ENCODE measurements at regions not wholly inside any gene's neighbourhood (a gene's known extent, or its start where the extent isn't known, plus 50 kb on each side); places are given as distances from the start of the nearest gene placed in this dataset.
"Not testable (repeated sequence)": the region's sequence is repeated elsewhere in the genome, so short reads cannot be mapped to it uniquely, and the experiment has no call there.

GRCh38 chr10:36781570-36781969, 343.8 kb upstream of the ANKRD30A start:
- Histone ChIP-seq H3K36me3 (ENCODE audit: control insufficient read depth, insufficient read depth, low read length) (no peaks in the 10 kb centered on the region), H3K27me3 (replicated peaks; ENCODE audit: control insufficient read depth, insufficient read depth, low read length) (no peaks in the 10 kb centered on the region), H3K4me3 (replicated peaks; ENCODE audit: low read depth, low read length) (no peak overlapping the region)
- DNase-seq (ENCODE audit: extremely low read depth, insufficient read length), result no peak
- no peak for TF ChIP-seq CTCF (IDR thresholded peaks at IDR 0.05; ENCODE audit: insufficient read depth, low read length, poor library complexity, severe bottlenecking)

GRCh38 chr10:36780158-36780557, 345.2 kb upstream of the ANKRD30A start:
- Histone ChIP-seq H3K4me3 (replicated peaks; ENCODE audit: low read depth, low read length) (no peak overlapping the region), H3K27me3 (replicated peaks; ENCODE audit: control insufficient read depth, insufficient read depth, low read length) (no peaks in the 10 kb centered on the region), H3K36me3 (ENCODE audit: control insufficient read depth, insufficient read depth, low read length) (no peaks in the 10 kb centered on the region)
- no peak for TF ChIP-seq CTCF (IDR thresholded peaks at IDR 0.05; ENCODE audit: insufficient read depth, low read length, poor library complexity, severe bottlenecking)
- DNase-seq (ENCODE audit: extremely low read depth, insufficient read length), result no peak

- no peaks in the 10 kb centered on the region for H3K27me3 ChIP-seq (replicated peaks; ENCODE audit: control insufficient read depth, insufficient read depth, low read length)
- DNase-seq (ENCODE audit: extremely low read depth, insufficient read length), result no peak
- H3K4me3 ChIP-seq (replicated peaks; ENCODE audit: low read depth, low read length), result no peak overlapping the region
Measured at GRCh38 chr10:36779238-36779846, 346.1 kb upstream of the ANKRD30A start.

GRCh38 chr10:36778651-36779050, 346.7 kb upstream of the ANKRD30A start:
- no peak for TF ChIP-seq CTCF (IDR thresholded peaks at IDR 0.05; ENCODE audit: insufficient read depth, low read length, poor library complexity, severe bottlenecking)
- H3K27me3 ChIP-seq (replicated peaks; ENCODE audit: control insufficient read depth, insufficient read depth, low read length), result no peaks in the 10 kb centered on the region

More at GRCh38 chr10:36779238-36779846, 346.1 kb upstream of the ANKRD30A start:
- no peaks in the 10 kb centered on the region for H3K36me3 ChIP-seq (ENCODE audit: control insufficient read depth, insufficient read depth, low read length)
- TF ChIP-seq CTCF (IDR thresholded peaks at IDR 0.05; ENCODE audit: insufficient read depth, low read length, poor library complexity, severe bottlenecking), result no peak

GRCh38 chr10:36773652-36774051, 351.7 kb upstream of the ANKRD30A start:
- TF ChIP-seq CTCF (IDR thresholded peaks at IDR 0.05; ENCODE audit: insufficient read depth, low read length, poor library complexity, severe bottlenecking), result no peak

More at GRCh38 chr10:36778651-36779050, 346.7 kb upstream of the ANKRD30A start:
- H3K4me3 ChIP-seq (replicated peaks; ENCODE audit: low read depth, low read length), result no peak overlapping the region
- H3K36me3 ChIP-seq (ENCODE audit: control insufficient read depth, insufficient read depth, low read length), result no peaks in the 10 kb centered on the region
- DNase-seq (ENCODE audit: extremely low read depth, insufficient read length), result no peak

GRCh38 chr10:36771725-36772124, 353.7 kb upstream of the ANKRD30A start:
- DNase-seq (ENCODE audit: extremely low read depth, insufficient read length), result no peak
- Histone ChIP-seq H3K4me3 (replicated peaks; ENCODE audit: low read depth, low read length) (no peak overlapping the region), H3K27me3 (replicated peaks; ENCODE audit: control insufficient read depth, insufficient read depth, low read length) (no peaks in the 10 kb centered on the region), H3K36me3 (ENCODE audit: control insufficient read depth, insufficient read depth, low read length) (no peaks in the 10 kb centered on the region)
- no peak for TF ChIP-seq CTCF (IDR thresholded peaks at IDR 0.05; ENCODE audit: insufficient read depth, low read length, poor library complexity, severe bottlenecking)

More at GRCh38 chr10:36773652-36774051, 351.7 kb upstream of the ANKRD30A start:
- H3K36me3 ChIP-seq (ENCODE audit: control insufficient read depth, insufficient read depth, low read length), result no peaks in the 10 kb centered on the region
- DNase-seq (ENCODE audit: extremely low read depth, insufficient read length), result no peak
- no peak overlapping the region for H3K4me3 ChIP-seq (replicated peaks; ENCODE audit: low read depth, low read length)
- H3K27me3 ChIP-seq (replicated peaks; ENCODE audit: control insufficient read depth, insufficient read depth, low read length), result no peaks in the 10 kb centered on the region

- not testable (repeated sequence) for H3K36me3 ChIP-seq (ENCODE audit: control insufficient read depth, insufficient read depth, low read length); DNase-seq (ENCODE audit: extremely low read depth, insufficient read length); H3K27me3 ChIP-seq (replicated peaks; ENCODE audit: control insufficient read depth, insufficient read depth, low read length); H3K4me3 ChIP-seq (replicated peaks; ENCODE audit: low read depth, low read length)
Measured at GRCh38 chr10:36769741-36770140, 355.7 kb upstream of the ANKRD30A start.
